Middle frontal gyrus (tissue), 1 donor: ENCODE measurements at regions not wholly inside any gene's neighbourhood (a gene's known extent, or its start where the extent isn't known, plus 50 kb on each side); places are given as distances from the start of the nearest gene placed in this dataset.

Source experiments
- DNase-seq: peaks from one replicate; pipeline ENCODE4 v3.0.0-alpha.2; 2015; ENCODE audit warnings: low spot score; ENCODE audit errors: extremely low spot score

DNA sequence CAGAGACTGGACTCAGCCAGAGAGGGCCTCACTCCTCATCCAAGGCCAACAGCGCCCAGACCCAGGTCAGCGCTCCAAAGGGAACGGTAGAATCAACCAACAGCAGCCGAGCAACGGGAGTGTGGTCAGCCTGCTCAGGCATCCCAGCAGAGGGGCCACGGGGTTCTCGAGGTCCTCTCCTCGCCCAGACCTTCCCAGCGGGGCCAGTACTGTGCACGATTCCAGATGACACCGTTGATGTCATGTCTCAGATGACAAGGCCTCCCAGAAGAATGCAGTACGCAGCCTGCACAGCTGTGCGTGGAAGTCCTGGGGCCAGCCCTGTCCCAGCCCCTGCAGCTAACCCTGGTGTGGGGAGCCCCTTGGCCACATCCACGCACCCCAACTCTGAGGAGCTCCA is 141.0 kb upstream of the PPP1R26 start:
- DNase-seq = no peak

DNA sequence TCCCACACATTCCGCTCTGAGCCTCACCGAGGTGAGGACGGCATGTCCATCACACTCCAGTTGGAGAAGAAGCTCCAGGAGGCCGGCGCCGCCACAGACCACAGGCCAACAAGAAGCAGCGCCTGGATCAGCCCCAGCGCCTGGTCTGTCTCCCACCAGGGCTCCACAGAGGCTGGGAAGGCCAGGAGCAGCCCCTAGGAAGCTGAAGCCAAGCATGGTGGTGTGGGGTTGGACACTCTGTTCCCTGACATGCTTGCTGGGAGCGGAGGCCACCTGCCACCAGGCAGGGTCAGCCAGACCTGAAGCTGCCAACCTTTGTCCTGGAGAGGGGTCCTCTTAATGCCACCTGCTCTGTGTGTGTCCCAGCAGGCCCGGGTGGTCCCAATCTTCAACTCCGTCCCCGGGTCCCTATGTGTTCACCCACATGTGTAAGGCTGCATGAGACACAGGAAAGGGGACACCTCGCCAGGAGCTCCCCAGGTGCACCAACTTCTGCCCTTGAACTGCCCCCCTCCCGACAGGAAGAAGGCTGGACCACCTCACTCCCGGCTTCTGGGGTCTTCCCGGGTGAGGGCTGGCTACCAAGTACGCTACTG is 140.1 kb upstream of the PPP1R26 start:
- no peak for DNase-seq

DNA sequence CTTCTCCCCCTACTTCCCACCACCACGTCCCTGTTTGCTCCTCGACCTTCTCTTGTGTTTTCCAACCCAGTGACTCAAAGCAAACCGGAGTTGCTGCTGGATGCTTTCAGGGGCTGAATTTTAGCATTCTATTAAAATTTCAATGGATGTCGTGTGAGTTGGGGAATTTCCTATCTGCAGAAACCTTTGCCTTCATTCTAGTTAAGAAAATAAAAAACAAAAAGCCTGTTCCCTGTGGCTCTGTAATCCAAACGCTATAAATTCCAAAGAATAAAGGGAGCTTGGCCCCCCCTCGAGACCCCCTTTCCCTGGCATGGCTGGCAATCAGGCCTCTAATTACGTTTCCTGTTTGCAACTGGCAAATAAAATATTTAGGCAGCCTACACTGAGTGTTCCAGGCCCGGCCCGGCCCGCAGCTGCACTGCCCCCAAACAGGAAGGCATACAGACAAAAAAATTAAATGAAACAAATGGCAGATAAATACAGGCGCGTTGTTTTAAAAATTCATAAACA is 139.4 kb upstream of the PPP1R26 start:
- no peak for DNase-seq

DNA sequence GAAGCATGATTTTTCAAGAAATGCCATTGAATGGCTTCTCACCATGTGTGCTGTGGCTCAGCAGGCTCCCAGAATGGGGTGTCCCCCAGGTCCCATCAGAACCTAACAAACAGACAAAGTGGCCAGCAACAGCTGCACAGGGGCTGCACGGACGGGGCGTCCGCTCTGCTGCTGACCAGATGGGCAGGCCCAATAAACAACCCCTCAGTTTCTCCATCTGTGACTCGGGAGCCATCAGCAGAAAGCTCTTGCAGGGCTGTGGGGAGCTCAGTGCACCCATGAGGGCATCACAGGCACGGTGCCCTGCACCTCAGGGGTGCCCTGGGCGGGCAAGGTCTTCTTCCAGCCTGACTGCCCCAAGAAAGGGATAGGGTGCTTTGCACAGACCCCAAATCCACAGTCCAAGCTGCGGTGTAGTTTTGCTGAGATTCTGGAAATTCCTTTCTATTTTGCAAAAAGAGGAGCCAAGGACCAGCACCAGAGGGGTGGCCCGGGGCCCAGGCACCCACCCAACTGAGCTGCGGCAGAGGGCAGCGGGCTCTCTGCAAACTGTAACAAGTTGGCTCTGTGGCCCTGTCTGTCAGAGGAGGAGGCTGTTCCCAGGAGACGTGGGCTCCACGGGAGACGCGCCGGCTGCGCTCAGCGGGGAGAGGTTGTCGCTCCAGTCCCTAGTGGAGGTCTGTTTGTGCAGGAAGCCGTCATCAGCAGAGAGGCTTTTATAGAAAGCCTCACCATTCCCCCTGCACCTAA is 138.7 kb upstream of the PPP1R26 start:
- DNase-seq = no peak

DNA sequence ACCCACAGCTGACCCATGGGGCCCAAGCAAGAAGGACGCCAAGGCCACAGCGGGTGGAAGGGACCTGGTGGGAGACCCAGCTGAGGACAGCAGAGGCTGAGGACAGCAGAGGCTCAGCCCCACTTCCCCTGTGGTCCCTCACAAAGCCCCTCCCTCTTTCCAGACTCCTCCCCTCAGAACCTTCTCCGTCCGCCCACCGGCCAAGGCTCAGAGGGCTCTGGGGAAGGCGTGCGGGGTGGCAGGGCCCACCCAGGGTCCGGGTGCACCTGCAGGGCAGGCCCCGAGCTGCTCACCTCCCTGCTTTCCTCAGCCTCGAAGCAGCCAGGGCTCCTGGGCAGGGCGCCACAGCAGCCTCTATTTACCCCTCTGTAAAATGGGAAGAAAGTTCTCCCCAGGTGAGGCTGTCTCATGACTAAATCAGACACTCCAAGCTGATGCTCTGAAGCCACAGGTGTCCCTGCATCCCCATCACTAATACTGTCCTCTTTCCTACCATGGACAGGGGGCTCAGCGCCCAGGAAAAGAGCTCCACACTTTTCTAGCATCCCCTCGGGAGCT is 137.9 kb upstream of the PPP1R26 start:
- no peak for DNase-seq

DNA sequence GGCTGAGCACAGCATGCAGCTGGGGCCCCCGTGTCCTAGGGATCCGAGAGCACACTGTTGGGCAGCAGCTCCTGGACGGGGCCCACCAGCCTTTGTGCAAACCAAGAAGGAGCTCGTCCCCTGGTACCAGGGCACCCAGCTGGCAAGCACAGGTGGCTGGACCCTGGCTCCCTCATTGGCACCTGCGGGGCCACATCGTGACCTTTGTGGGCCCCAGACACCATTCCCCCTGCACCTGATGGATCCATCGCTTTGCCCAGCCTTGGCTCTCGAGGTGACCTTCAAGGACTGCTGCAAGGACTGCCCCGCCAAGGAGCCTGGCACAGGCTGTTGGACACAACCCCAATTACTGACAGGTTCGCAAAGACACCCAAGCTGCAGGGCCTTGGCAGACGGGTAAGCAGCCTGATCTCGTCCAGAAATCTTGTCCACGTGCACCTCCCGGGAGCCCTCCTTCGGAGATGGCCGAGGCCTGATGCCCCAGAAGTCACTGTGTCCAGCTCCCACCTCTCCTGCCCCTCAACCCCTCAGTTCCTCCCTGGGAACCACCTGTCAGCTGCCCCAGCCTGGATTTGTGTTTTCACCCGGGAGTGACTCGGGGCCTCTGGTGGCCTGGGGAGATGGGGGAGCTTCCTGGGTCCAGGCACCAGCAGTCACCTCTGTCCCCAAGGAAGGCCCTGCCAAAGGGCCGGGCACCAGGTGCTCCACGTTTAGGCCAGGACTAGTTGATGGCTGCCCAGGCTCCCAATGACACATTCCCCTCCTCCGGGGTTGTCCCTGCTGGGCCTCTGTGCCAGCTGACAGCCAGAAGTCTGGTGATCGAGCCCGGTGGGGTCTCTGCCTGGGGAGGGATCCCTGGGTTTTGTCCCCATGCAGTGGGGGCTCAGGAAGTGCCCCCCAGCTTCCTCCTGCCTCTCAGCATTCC is 137.1 kb upstream of the PPP1R26 start:
- DNase-seq = no peak

DNA sequence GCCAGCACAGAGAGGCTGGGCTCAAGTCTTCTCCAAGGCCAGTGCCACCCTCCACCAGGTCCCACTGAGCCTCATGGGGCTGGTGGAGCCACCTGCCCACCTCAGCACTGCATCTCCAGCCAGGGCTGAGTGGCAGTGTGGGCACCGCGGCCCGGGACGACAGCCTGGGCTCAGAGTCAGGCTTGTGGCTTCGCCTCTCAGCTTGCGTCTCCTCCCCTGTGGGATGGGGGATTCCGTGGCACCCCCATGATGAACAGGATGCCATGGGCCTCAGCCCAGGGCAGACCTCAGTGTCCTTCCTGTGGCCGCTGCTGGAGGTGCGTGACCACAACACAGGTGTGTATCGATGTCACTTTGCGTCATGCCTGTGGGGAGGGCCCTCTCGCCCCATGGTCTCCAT is 136.4 kb upstream of the PPP1R26 start:
- no peak for DNase-seq

DNA sequence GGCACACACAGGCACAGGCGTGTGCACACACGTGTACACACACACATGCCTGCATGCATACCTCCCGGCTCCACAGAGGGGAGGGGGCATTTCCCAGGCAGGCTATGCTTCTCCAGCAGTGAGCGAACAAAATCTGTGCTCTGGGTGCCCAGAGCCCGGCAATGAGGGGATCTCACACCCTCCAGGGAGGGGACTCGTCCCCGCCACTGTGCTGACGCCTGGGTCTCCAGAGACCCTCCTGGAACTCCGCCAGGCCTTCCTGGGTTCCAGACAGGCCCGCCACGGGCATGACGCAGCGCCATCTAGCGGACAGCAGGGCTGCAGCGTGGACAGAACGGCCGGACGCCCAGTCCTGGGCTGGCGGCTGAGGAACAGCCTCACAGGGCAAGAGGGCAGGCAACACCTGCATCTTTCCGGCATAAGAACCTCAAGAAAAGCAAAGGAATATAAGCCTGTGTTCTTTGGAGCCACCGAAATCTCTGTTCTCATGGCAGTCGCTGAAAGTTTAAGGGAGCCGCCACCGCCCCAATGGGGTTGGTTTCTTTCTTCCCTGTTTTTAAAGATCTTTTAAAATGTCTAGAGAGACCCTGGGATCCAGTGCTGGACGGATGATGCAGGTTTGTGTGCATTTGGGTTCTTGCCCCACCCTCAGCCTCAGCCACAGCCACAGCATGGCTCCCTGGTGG is 135.6 kb upstream of the PPP1R26 start:
- peak; percentile 31 for DNase-seq

DNA sequence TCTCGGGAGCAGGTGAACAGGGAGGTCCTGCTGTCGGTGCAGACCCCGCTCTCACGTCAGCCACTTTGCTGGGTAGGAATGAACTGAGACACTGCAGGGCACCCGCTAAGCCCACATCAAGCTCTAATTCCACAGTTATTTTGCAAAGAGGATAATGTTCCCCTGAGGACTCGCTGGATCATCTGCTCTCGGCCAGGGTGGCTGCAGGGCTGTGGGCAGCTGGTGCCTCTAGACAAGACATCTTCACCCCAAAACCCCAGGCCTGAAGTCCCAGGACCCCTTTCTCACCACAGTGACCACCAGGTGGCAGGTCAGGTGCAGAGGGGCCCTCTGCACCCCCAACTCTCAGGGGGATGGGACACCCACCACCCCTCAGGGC is 135.1 kb upstream of the PPP1R26 start:
- DNase-seq = no peak

DNA sequence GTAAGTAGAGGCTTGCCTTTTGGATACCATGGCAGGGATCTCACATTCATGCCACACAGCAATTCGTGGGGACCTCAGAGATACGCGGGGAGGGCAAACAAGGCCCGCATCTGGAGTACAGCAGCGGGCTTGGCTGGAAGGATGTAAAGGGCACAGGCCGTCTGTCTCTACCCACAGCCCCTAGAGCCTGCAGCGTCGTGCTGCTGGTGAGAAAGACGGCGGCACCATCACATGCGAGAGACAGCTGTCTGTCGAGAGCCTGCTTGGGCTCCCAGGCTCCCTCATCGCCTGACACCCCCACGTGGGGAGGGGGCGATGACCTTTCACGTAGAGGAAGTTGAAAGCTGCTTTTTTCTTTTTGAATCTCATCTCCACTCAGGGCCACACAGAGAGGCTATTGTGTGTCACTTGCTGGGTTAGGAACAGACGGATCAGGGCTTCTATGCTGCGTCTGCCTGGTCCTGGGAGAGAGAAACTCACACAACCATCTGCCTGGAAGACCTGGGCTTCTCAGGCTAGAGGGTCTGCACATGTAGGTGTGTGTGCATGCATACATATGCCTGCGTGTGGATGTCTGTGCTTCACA is 134.6 kb upstream of the PPP1R26 start:
- DNase-seq = no peak

DNA sequence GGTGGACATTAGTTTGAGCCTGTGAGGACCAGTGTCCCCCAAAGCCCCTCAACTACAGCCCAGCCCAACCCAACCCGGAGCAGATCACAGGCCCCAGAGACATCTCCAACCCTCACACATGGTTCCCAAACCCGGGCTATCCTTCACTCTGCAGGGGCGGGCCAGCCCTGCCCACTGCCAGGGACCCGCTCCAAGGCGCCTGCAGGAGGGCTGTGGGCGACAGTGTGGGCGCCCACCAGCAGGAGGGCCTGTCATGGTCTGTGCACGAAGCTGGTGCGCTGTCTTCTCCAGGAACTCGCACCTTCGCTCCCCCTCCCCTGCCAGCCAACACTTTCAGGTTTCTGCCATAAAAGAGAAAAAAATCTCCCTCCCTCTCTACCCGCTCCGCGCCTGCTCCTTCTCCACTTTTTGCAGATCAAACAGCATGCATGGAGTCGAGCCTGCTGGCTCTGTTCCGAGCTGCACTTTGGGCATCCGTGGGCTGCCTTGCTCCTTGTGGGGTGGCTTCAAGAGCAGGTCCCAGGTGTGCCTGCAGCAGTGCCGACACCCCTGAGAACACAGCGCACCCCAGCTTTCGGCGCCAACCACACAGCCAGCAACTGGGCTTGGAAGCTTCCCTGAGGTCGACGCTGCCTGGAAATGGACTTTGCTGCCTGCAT is 133.7 kb upstream of the PPP1R26 start:
- DNase-seq = no peak

DNA sequence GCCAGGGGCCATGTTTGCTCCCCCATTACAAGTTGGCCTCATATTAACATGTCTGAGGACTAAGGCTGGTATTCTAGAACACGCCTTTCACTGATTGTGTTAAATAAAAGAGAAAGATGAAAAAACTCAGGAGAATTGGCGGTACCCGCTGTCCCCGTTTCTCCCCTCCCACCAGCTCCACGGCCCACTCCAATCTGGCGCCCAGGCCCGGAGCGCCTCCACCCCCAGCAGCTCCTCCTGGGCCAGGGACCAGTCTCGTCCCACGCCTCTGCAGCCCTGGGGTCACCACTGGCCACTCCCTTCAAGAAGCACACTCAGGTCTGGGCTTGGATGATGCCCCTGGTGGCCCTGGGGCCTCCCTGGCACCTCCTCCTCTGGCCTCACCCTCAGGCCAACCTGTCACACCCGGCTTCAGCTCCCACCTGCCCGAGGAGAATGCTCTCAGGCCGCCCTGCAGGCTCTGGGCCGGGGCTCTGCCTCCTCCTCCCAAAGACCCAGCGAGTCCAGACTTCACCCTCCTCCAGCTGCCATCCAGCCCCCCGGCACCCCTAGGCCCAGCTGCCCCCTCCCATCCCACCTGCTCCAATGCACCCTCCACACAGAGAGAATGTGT is 133.0 kb upstream of the PPP1R26 start:
- DNase-seq = no peak

DNA sequence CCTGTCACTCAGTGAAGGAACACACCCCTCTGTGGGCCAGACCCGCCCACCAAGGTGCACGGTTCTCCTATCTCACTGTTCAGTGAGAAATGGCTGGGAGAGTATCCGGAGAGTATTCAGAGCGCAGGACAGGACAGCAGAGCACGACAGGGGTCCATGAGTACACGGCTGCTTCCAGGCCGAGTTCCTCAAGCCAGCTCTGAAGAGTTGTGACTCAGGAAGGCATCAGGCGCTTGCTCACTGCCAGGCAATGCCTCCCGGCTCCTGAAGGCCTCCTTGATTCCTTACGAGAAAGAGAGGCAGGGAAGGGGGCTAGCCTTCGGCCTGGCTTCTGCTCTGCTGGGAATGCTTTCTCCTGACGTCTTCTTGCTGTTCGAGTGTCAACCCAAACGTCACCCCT is 132.1 kb upstream of the PPP1R26 start:
- DNase-seq = no peak

DNA sequence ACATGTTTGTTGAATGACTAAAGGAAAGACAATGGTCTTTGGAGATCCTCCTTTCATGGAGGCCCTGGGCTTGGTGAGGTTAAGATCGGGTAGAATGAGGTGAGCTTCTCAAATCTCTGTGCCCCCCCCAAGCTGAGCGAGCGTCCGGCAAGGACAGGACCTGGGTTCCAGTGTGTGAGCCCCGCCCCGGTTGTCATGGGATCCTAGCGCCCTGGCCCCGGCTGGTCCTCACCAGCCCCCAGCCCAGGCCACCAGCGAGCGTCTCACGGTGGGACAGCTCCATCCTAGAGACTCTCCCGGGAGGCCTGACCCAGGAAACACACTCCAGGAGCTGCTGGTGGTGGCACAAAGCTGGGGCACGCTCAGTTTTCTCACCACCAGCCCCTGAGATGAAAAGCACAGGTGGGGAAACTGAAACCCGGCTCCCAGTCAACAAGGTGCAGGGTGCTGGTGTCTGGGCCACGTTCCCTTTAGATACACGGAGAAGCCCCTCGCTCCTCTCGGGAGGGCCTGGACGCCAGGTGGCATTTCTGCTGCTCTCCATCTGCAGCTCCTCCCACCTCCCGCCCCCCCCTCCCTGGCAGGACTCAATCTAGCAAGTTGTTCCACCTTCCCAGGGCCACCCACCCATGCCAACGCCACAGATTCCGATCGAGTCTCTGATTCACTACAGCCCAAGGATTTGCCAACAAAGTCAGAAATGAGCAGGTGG is 131.3 kb upstream of the PPP1R26 start:
- no peak for DNase-seq

DNA sequence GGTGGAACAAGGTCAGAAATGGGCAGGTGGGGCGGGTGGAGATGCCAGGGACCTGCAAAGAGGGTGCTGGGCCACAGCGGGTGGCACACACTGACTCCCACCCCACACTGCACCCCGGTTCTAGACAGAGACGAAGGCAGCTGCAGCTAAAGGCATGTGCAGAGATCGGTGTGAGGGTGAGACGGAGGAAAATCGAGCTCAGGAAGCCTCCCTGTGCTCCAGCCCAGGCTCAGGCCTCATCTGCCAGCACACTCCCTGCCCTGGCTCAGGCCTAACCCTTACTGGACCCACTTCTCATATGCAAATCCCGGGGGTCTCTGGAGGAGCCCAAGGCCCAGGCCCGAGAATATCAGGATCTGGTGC is 130.8 kb upstream of the PPP1R26 start:
- no peak for DNase-seq

DNA sequence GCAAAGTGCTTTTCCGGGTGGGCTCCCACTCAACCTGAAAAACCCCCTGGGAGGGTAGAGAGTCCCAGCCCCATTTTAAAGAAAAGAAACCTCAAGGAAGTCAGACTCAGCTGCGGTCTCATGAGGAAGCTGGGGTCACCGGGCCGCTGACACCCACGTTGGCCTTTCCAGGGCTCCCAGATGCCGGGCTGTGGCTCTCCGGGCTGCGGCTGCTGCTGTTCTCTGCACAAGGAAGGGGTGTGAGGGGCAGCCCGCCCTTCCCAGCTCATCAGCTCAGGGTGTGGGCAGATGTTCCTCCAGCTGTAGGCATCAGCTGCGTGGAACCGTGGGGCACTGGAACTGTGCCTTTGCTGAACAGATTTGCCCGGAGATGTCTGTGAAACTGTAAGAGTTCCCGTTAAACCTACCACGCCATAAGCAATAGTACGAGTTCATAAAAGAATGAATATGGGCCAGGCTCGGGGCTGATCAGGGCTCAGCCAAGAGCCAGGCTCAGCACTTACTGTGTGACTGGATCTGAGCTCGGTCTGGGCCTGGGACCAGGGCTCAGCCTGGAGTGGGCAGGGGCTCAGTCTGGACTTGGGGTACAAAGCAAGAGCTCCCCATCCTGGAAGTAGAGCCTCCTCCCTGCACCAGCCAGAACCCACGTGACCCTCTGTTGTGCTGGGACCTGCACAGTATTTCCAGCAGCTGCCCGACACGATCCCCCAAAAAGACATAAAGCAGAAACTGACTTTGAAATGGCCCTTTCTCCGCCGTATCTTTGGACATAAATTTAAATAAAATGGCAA is 130.2 kb upstream of the PPP1R26 start:
- DNase-seq = no peak

DNA sequence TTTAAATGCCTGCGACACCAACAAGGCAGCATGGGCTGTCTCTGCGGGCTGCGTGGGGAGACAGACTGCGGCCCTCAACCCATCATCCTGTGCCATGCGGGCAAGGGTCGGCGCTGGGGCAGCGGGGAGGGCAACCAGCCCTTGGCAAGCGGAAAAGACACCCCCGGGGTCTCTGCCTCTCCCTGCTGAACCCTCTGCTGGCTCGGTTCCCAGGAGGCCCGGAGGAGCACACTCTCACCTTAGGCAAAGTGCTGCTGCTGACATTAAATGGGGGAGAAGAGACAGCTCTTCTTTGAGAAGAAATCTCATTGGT is 129.6 kb upstream of the PPP1R26 start:
- DNase-seq = no peak

DNA sequence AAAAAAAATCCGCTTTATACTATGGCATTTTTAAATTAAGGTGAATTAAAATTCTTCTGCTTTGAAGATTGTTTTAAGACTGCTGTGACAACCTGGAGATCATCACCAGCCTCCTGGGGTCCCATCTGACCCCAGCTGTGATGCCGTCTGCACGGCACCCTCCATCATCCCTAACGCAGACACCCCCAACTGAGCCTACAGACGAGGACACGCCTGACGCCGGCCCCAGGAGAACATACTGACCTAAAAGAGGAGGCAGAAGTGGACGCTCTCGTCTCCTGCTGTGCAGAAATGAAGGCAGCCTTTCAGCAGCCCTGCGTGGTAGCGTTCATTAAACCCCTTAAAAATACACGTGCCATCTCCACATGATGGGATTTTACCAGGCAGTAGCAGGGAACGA is 125.6 kb upstream of the PPP1R26 start:
- no peak for DNase-seq
